SU-DHL-6 (cell line): ENCODE measurements at regions not wholly inside any gene's neighbourhood (a gene's known extent, or its start where the extent isn't known, plus 50 kb on each side); places are given as distances from the start of the nearest gene placed in this dataset.

ENCODE experiments used
- H2AFZ ChIP-seq: fragments of 200-600 bp; sonication (generic); 2 replicates; pipeline ENCODE4 v1.6.1; 2014; ENCODE audit warnings: low read depth, mild to moderate bottlenecking, moderate library complexity, mixed read lengths, antibody characterized with exemption, low read length; ENCODE audit not compliant: severe bottlenecking
- H3F3A ChIP-seq: fragments of 200-600 bp; shearing (Covaris generic); 2 replicates; pipeline ENCODE4 v1.6.0; 2016; ENCODE audit warnings: antibody characterized with exemption, mild to moderate bottlenecking; ENCODE audit not compliant: insufficient read depth
- H3K27ac ChIP-seq: fragments of 200-600 bp; sonication (generic); 2 replicates; pipeline ENCODE4 v1.5.1; 2016; ENCODE audit warnings: low read depth, mild to moderate bottlenecking, low read length, moderate library complexity, mixed read lengths
- H3K27me3 ChIP-seq: fragments of 200-600 bp; sonication (generic), shearing (Covaris generic); 2 replicates; pipeline ENCODE4 v1.6.0; 2014; ENCODE audit warnings: mild to moderate bottlenecking, low read length
- H3K36me3 ChIP-seq: fragments of 200-600 bp; sonication (generic); 2 replicates; pipeline ENCODE4 v1.6.1; 2014; ENCODE audit warnings: mild to moderate bottlenecking, low read length, mixed read lengths
- H3K4me2 ChIP-seq: fragments of 300-600, 200-600 bp; shearing (Covaris generic), sonication (generic); 2 replicates; pipeline ENCODE4 v1.6.0; 2014; ENCODE audit warnings: low read length, low read depth, mild to moderate bottlenecking; ENCODE audit not compliant: poor library complexity, severe bottlenecking
- H3K4me3 ChIP-seq: fragments of 200-600 bp; sonication (generic); 2 replicates; pipeline ENCODE4 v1.5.1; 2014; ENCODE audit warnings: antibody characterized with exemption, low read length, mild to moderate bottlenecking, mixed read lengths; ENCODE audit not compliant: insufficient read depth, poor library complexity, severe bottlenecking
- H3K79me2 ChIP-seq: fragments of 200-600 bp; sonication (generic); 2 replicates; pipeline ENCODE4 v1.6.1; 2014; ENCODE audit warnings: mild to moderate bottlenecking, low read length, moderate library complexity; ENCODE audit not compliant: insufficient read depth
- H3K9ac ChIP-seq: fragments of 200-600 bp; sonication (generic); 2 replicates; pipeline ENCODE4 v1.7.0; 2014; ENCODE audit warnings: mild to moderate bottlenecking, low read length
- H3K9me2 ChIP-seq: fragments of 200-600 bp; sonication (generic); replicated peaks from 2 replicates; pipeline ENCODE4 v1.6.1; 2014; ENCODE audit warnings: low read length; ENCODE audit not compliant: insufficient read depth
- H3K9me3 ChIP-seq: fragments of 200-600 bp; sonication (generic); 2 replicates; pipeline ENCODE4 v1.6.1; 2014; ENCODE audit warnings: low read length, mixed read lengths; ENCODE audit not compliant: insufficient read depth
- H4K20me1 ChIP-seq: fragments of 200-600 bp; sonication (generic); 2 replicates; pipeline ENCODE4 v1.6.1; 2014; ENCODE audit warnings: low read depth, mild to moderate bottlenecking, antibody characterized with exemption, low read length, moderate library complexity, mixed read lengths
- EZH2phosphoT487 ChIP-seq: fragments of 200-600 bp; sonication (generic), shearing (Covaris generic); conservative IDR thresholded peaks from 2 replicates; pipeline ENCODE4 v1.6.1; 2018; ENCODE audit warnings: mild to moderate bottlenecking, antibody characterized with exemption, low read length, moderate library complexity, mixed read lengths
- TF ChIP-seq, protein P1 (sequence below): fragments of 200-600 bp; sonication (generic); IDR thresholded peaks from one replicate; pipeline ENCODE4 v1.5.1; 2017; ENCODE audit warnings: antibody characterized with exemption, mild to moderate bottlenecking, low read length, moderate library complexity; ENCODE audit not compliant: insufficient read depth, poor library complexity, severe bottlenecking

- TF ChIP-seq EZH2phosphoT487, result no peak
- Histone ChIP-seq H3K79me2 (no peaks in the 10 kb centered on the region), H3K4me2 (peak overlapping the region; percentile 70), H3F3A (peaks cover 8% of the 10 kb centered on the region), H3K9me3 (no peaks in the 10 kb centered on the region), H3K27me3 (no peaks in the 10 kb centered on the region), H4K20me1 (no peaks in the 10 kb centered on the region), H3K4me3 (no peak overlapping the region), H3K36me3 (no peaks in the 10 kb centered on the region), H2AFZ (peak overlapping the region; percentile 65), H3K27ac (peak overlapping the region; percentile 91), H3K9me2 (no peaks in the 10 kb centered on the region), H3K9ac (no peak overlapping the region)
Measured at GRCh38 chr1:82153752-82154151, 353.0 kb downstream of the ADGRL2 start.

GRCh38 chr1:82153272-82153629 is 352.5 kb downstream of the ADGRL2 start:
- TF ChIP-seq, protein P1, sequence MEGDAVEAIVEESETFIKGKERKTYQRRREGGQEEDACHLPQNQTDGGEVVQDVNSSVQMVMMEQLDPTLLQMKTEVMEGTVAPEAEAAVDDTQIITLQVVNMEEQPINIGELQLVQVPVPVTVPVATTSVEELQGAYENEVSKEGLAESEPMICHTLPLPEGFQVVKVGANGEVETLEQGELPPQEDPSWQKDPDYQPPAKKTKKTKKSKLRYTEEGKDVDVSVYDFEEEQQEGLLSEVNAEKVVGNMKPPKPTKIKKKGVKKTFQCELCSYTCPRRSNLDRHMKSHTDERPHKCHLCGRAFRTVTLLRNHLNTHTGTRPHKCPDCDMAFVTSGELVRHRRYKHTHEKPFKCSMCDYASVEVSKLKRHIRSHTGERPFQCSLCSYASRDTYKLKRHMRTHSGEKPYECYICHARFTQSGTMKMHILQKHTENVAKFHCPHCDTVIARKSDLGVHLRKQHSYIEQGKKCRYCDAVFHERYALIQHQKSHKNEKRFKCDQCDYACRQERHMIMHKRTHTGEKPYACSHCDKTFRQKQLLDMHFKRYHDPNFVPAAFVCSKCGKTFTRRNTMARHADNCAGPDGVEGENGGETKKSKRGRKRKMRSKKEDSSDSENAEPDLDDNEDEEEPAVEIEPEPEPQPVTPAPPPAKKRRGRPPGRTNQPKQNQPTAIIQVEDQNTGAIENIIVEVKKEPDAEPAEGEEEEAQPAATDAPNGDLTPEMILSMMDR, result no peak
- TF ChIP-seq EZH2phosphoT487, result no peak
- Histone ChIP-seq H3K4me2 (peak overlapping the region; percentile 70), H3K79me2 (no peaks in the 10 kb centered on the region), H3K36me3 (no peaks in the 10 kb centered on the region), H3K9ac (peak overlapping the region; percentile 36), H3K9me3 (no peaks in the 10 kb centered on the region), H4K20me1 (no peaks in the 10 kb centered on the region), H3K4me3 (peak overlapping the region; percentile 37), H3F3A (peaks cover 8% of the 10 kb centered on the region), H2AFZ (peak overlapping the region; percentile 65), H3K27ac (peak overlapping the region; percentile 91), H3K27me3 (no peaks in the 10 kb centered on the region), H3K9me2 (no peaks in the 10 kb centered on the region)

GRCh38 chr1:82152356-82153271 is 351.9 kb downstream of the ADGRL2 start:
- H3K9me3 ChIP-seq, result no peaks in the 10 kb centered on the region
- H3K4me2 ChIP-seq, result peak overlapping the region; percentile 70
- peak overlapping the region; percentile 91 for H3K27ac ChIP-seq
- H2AFZ ChIP-seq, result peak overlapping the region; percentile 65
- no peaks in the 10 kb centered on the region for H3K79me2 ChIP-seq
- H3F3A ChIP-seq, result peaks cover 8% of the 10 kb centered on the region
- peak overlapping the region; percentile 37 for H3K4me3 ChIP-seq
- H3K36me3 ChIP-seq, result no peaks in the 10 kb centered on the region
- TF ChIP-seq, protein P1, result no peak
- TF ChIP-seq EZH2phosphoT487, result no peak
- H3K9ac ChIP-seq, result peak overlapping the region; percentile 36
- no peaks in the 10 kb centered on the region for H3K9me2 ChIP-seq
- H4K20me1 ChIP-seq, result no peaks in the 10 kb centered on the region
- no peaks in the 10 kb centered on the region for H3K27me3 ChIP-seq

DNA sequence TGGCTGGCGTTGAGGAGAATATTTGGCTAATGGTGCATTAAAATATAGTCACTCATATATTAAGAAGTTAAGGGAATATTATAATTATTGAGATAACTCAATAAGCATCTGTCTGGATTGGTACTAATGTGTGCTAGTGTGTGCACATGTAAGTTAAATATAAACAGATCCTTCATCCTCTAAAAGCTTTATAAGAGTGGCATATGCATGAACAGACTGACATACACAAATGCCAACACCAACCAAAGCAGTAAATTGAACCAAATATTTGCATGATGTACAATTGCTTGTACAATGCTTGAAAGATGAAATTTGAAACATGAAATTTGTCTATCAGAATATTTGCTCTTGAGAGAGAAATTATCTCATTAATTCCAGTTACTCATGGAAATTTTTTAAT is 344.9 kb downstream of the ADGRL2 start:
- Histone ChIP-seq H4K20me1 (no peaks in the 10 kb centered on the region), H3K27ac (no peak overlapping the region), H3K4me2 (no peak overlapping the region), H3K9ac (no peak overlapping the region), H3F3A (no peaks in the 10 kb centered on the region), H3K27me3 (no peaks in the 10 kb centered on the region), H2AFZ (no peak overlapping the region), H3K79me2 (no peaks in the 10 kb centered on the region), H3K36me3 (no peaks in the 10 kb centered on the region), H3K9me2 (no peaks in the 10 kb centered on the region), H3K9me3 (no peaks in the 10 kb centered on the region), H3K4me3 (no peak overlapping the region)
- TF ChIP-seq EZH2phosphoT487, result no peak
- TF ChIP-seq, protein P1, result no peak
